GM12875 (cell line): ENCODE measurements at regions not wholly inside any gene's neighbourhood (a gene's known extent, or its start where the extent isn't known, plus 50 kb on each side); places are given as distances from the start of the nearest gene placed in this dataset.

Source experiments
- H3K4me3 ChIP-seq: one replicate; pipeline ENCODE4 v1.5.1; 2011; ENCODE audit warnings: low read depth, low read length, control low read depth
- TF ChIP-seq, protein P1 (sequence below): IDR thresholded peaks from 2 replicates; pipeline ENCODE4 v1.5.1; 2011; ENCODE audit warnings: low read depth, mild to moderate bottlenecking, control low read depth, inconsistent platforms, low read length, moderate library complexity, borderline replicate concordance; ENCODE audit not compliant: insufficient read depth

DNA sequence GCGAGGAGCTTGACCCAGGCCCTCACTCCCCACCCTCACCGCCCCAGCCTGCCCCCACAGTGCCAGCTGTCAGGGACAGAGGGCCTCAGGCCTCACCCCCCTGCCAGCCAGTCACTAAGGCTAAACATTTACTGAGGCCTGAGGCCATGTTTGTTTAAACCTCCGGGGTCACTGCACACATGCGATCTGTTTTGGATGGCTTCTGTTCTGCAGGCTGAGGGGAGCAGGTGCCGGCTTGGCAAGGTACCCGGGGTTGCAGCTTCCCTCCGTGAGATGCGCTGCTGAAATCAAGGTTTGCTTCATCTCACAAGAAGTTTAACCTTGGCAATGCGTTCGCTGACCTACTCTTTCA is 103.3 kb upstream of the BOD1 start:
- TF ChIP-seq, protein P1, sequence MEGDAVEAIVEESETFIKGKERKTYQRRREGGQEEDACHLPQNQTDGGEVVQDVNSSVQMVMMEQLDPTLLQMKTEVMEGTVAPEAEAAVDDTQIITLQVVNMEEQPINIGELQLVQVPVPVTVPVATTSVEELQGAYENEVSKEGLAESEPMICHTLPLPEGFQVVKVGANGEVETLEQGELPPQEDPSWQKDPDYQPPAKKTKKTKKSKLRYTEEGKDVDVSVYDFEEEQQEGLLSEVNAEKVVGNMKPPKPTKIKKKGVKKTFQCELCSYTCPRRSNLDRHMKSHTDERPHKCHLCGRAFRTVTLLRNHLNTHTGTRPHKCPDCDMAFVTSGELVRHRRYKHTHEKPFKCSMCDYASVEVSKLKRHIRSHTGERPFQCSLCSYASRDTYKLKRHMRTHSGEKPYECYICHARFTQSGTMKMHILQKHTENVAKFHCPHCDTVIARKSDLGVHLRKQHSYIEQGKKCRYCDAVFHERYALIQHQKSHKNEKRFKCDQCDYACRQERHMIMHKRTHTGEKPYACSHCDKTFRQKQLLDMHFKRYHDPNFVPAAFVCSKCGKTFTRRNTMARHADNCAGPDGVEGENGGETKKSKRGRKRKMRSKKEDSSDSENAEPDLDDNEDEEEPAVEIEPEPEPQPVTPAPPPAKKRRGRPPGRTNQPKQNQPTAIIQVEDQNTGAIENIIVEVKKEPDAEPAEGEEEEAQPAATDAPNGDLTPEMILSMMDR, result no peak
- H3K4me3 ChIP-seq, result no peak overlapping the region

DNA sequence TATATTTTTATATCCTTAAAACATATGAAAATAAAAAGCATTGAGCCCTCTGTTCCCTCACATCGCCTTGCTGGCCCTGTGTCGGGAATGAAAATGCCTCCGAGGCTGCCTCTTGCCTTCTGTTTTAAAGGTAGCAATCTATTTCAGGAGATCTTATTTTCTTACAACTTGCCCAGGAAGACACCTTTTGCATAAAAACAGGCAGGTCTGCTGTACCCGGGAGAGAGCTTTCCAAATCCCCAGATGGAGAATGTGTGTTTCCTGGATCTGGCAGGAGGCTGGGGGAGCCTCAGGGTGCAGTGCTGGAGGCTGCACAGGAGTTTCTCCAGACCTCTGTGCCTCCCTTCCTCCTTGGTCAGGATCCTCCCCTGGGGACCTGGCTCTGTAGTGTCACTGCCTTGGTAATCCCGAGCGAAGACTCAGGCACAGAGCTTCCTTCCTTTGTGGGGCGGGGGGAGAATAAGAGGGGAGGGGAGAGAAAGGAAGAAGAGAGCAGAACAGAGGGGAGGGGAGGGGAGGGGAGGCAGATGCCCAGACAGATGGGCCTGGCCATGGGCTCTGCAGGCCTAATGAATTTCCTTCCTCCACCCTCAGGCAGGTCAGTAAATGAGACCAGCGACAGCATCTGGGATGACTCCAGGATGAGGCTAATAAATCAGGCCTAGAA is 104.0 kb upstream of the BOD1 start:
- TF ChIP-seq, protein P1, result no peak
- H3K4me3 ChIP-seq, result no peak overlapping the region

DNA sequence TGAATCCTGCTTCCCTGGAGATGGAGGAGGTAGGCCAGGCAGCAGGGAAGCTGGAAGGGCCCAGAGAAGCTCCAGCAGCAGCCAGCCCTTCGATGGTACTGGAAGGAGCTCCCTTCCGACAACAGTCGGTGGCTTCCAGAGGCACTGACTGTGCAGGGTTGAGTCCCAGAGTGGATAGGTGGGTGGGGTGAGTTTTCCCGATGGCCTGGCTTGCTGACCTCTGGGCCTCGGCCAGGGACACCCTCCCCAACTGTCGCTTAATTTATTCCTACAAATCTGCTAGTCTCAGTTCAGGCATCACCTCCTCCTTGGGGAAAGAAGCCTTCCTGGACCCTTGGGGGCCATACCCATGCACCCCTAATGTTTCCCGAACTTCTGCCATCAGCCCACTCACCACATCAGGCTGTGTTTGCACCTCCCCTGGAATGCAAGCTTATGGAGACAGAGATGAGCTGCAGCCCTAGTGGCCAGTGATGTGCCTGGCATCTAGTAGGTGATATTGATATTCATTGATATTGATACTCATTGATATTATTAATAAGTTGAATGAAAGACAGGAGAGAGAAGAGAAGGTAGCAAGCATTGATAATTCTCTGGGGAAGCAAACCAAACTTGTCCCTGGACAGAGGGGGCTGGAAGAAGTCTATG is 104.6 kb upstream of the BOD1 start:
- H3K4me3 ChIP-seq, result no peak overlapping the region
- TF ChIP-seq, protein P1, result no peak

DNA sequence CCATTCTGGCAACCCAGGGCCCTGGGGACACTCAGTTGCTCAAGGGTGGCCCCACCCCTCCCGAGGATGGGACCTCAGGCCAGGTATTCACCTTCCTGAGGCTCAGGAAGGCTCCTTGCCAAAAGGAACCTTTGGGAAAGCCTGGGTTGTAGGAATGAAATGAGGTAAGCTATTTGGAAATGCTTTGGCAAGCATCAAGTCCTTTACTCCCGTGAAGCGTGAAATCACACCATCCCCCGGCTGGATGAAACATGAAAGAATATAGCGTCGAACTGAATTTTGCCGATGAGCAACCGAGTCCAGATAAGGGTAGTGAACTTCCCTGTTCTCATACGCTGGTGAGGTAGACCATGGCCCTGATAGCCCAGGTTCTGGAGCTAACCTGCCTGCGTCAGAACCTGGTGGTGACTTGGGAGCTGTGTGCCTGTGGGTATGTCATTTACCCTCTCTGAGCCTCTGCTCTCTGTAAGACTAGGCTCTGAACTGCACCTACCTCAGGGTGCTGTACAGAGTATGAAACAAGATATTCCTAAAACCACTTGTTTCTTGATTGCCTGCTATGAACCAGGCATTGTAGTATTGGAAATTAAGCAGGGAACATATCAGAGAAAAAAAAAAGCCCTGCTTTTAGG is 105.3 kb upstream of the BOD1 start:
- H3K4me3 ChIP-seq, result no peak overlapping the region
- TF ChIP-seq, protein P1, result no peak

DNA sequence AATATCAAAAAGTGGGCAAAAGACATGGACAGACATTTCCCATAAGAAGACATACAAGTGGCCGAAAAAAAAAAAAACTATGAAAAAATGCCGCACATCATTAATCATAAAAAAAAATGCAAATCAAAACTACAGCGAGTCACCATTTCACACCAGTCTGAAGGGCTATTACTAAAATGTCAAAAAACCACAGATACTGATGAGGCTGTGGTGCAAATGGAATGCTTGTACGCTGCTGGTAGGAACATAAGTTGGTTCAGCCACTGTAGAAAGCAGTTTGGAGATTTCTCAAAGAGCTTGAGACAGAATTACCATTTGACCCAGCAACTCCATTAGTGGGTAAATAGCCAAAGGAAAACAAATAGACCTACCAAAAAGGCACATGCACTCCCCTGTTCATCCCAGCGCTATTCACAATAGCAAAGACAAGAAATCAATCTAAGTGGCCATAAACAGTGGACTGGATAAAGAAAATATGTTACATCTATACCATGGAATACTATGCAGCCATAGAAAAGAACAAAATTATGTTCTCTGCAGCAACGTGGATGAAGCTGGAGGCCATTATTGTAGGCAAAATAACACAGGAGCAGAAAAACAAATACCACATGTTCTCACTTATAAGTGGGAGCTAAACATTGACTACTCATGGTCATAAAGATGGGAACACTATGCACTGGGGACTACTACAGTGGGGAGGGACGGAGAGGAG is 110.6 kb upstream of the BOD1 start:
- TF ChIP-seq, protein P1, result no peak
- H3K4me3 ChIP-seq, result no peak overlapping the region

DNA sequence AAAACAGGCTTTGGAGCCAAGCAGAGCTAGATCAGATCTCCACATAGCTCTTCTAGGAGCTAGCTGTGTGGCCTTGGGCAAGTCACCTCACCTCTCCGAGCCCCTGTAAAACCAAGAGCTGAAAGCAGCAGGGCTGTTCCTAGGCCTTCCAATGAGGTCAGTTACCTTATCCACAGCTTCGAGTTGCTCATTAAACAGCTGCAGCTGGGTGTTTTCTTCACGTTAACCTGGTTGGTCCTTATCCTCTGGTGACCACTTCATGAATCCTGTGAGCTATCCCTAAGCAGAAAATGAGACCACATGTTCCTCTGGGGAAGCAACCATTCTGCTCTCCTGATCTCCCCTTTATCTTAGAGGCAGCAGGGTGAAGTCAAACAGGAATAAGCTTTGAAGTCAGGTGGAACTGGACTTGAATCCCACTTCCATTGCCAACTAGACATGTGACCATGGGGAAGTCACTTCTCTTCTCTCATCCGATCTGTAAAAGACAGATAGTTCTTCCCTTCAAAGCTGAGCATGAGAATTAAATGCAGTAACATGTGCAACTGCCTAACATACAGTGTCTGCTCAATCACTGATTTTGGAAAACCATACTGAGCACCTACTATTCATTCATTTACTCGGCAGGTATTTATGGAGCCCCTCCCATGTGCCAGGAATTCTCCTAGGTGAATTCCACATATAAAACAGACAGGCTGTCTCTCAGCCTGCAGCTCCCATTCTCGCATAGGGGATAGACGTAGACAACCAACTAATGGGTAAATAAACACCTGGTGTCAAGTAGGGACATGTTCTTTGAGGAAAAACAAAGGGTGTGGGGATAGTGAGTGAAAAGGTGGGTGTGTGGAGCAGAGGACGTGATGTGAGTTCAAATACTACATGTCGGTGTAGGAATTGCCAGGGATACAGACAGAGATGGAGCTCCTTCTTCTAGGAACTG is 111.7 kb upstream of the BOD1 start:
- TF ChIP-seq, protein P1, result no peak
- H3K4me3 ChIP-seq, result no peak overlapping the region
